AG09309 (cell line): ENCODE measurements at regions not wholly inside any gene's neighbourhood (a gene's known extent, or its start where the extent isn't known, plus 50 kb on each side); places are given as distances from the start of the nearest gene placed in this dataset.
"Not testable (repeated sequence)": the region's sequence is repeated elsewhere in the genome, so short reads cannot be mapped to it uniquely, and the experiment has no call there.

Experiments used
- DNase-seq: peaks from one replicate; pipeline ENCODE4 v3.0.0-alpha.2; 2010; ENCODE audit warnings: low read depth
- H3K4me3 ChIP-seq: 2 replicates; pipeline ENCODE4 v1.5.1; 2011; ENCODE audit warnings: mild to moderate bottlenecking, low read depth, low read length, moderate library complexity; ENCODE audit not compliant: control insufficient read depth
- CTCF ChIP-seq: IDR thresholded peaks from 2 replicates; pipeline ENCODE4 v1.5.1; 2011; ENCODE audit warnings: mild to moderate bottlenecking, low read depth, low read length, inconsistent platforms; ENCODE audit not compliant: insufficient read depth, control insufficient read depth; ENCODE audit errors: missing control alignments

GRCh38 chr4:127400731-127401346 lies 231.9 kb upstream of the INTU start:
- DNase-seq, result peak; percentile 51
- H3K4me3 ChIP-seq, result no peak overlapping the region
- TF ChIP-seq CTCF, result peak; percentile 93

DNA sequence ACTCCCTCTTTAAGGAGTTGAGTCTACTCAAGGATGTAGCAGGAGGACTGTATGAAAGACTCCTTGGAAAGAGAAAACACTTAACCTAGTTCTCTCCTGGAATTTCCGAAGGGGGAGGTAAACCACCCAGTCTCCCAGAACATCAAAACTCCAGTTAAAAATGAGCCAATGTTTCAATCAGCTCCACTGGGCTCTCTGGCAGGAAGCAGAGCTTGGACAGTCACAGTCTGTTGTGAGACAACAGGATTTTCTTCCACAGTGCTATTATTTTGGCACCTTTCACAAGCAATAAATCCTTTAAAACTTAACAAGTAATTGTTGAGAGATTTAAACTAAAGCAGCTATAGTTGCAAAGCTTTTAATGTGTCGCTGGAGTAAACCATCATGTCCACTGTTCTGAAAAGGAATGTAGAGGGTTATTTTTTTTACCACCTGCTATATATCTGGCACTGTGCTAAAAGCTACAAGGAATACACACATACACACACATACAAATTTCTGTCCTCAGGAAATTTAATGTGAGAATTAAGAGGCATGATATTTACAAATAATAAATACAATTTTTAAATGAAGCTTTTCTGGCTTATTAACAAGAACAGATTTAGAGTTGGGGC lies 229.2 kb upstream of the INTU start:
- no peak overlapping the region for H3K4me3 ChIP-seq
- DNase-seq, result no peak
- TF ChIP-seq CTCF, result no peak

DNA sequence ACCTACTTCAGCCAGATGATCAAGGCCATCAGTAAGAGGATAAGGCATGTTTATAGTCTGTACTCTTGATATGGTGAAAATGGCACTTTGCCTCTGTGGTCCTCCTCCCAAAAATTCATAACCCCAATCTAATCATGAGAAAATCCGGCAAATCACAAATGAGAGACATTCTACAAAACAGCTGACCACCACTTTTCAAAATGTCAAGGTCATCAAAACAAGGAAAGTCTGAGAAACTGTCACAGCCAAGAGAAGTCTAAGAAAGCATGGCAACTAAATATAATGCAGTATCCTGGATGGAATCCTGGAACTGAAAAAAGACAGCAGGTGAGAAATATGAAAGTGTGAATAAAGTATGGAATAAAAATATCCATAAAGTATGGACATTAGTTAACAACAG lies 226.6 kb upstream of the INTU start:
- DNase-seq, result no peak
- no peak overlapping the region for H3K4me3 ChIP-seq
- TF ChIP-seq CTCF, result no peak

DNA sequence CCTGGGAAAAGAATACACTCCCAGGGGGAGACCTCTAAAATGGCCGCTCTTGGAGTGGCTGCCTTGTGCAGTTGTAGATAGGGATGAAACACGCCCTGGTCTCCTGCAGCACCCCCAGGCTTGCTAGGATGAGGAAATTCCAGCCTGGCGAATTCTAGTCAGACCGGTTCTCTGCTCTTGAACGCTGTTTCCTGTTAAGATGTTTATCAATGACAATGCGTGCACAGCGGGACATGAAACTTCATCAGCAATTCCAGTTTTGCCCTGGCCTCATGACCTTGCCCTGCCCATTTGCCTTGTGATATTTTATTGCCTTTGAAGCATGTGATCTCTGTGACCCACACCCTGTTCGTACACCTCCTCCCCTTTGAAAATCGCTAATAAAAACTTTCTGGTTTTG lies 225.2 kb upstream of the INTU start:
- not testable (repeated sequence) for DNase-seq, H3K4me3 ChIP-seq

GRCh38 chr4:127410201-127410600 lies 222.6 kb upstream of the INTU start:
- no peak for TF ChIP-seq CTCF
- H3K4me3 ChIP-seq, result no peak overlapping the region
- no peak for DNase-seq

DNA sequence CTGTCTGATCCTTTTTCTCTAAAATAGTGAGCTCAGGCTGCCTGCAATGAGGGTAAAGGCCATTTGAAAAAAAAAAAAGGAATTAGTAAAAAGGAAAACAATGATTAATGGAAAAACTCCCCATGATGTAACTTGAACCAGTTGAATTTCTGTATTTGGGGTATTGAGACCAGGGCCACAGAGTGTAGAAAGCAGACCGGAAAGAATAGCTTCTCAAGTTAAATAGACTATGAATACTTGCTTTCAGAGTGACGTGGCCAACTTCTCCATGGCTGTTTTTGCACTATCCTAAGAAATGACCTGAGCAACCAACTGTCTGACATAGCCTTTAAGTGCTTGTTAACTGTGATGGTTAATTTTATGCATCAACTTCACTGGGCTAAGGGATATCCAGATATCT lies 222.1 kb upstream of the INTU start:
- no peak overlapping the region for H3K4me3 ChIP-seq
- TF ChIP-seq CTCF, result no peak
- DNase-seq, result no peak

GRCh38 chr4:127414951-127415606 lies 217.7 kb upstream of the INTU start:
- no peak overlapping the region for H3K4me3 ChIP-seq
- no peak for DNase-seq
- no peak for TF ChIP-seq CTCF
